Lower lobe of right lung (tissue), 2 donors: ENCODE measurements at regions not wholly inside any gene's neighbourhood (a gene's known extent, or its start where the extent isn't known, plus 50 kb on each side); places are given as distances from the start of the nearest gene placed in this dataset.

Experiments used
- ATAC-seq, 2 donors: fragments of 200-7000 bp; cut with Tn5 transposase; one replicate each; pipeline ENCODE4 v1.9.1; 2020 to 2022; ENCODE audit warnings: mild to moderate bottlenecking in 2 of 2, moderate library complexity in 2 of 2
- DNase-seq: peaks from one replicate; pipeline ENCODE4 v3.0.0-alpha.2; 2020
- H3K27ac ChIP-seq: fragments of 200-600 bp; one replicate; pipeline ENCODE4 v1.8.0; 2022
- H3K27me3 ChIP-seq: fragments of 200-600 bp; one replicate; pipeline ENCODE4 v1.8.0; 2022; ENCODE audit warnings: low read depth
- H3K36me3 ChIP-seq: fragments of 200-600 bp; one replicate; pipeline ENCODE4 v1.8.0; 2022; ENCODE audit warnings: mild to moderate bottlenecking
- H3K4me1 ChIP-seq: fragments of 200-600 bp; one replicate; pipeline ENCODE4 v1.8.0; 2022
- H3K4me3 ChIP-seq: fragments of 200-600 bp; one replicate; pipeline ENCODE4 v1.8.0; 2022; ENCODE audit warnings: mild to moderate bottlenecking
- H3K9me3 ChIP-seq: fragments of 200-600 bp; one replicate; pipeline ENCODE4 v1.8.0; 2022
- CTCF ChIP-seq: fragments of 200-600 bp; IDR thresholded peaks from one replicate; pipeline ENCODE4 v1.8.0; 2022; ENCODE audit warnings: antibody characterized with exemption, mild to moderate bottlenecking
- intact Hi-C: fragments of 100-400 bp; cut with DNase I; formaldehyde crosslinking; loops from one replicate; pipeline ENCODE4 v1.11.0; 2022
- donor health status: DM: no; HTN: yes; CAD: no; lungs with severe emphysema.

DNA sequence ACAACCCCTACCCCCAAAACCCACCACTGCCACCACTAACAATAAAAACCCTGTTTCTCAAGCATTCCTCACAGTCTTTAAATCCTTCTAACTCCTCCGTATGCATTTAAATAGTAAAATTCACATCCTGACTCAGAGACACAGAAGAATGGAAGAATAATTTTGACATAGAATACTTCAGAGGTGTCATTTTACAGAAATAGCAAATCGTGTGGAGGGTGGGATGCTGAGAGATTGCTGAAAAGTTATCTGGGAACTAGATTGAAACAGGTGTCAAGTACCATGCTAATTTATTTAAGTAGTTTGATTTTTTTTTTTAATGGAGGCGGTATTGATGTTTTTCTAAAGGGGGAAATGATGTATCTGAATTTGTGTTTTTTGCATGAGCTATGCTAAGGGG, 575.2 kb upstream of the TPK1 start:
- Histone ChIP-seq H3K4me3 (no peak overlapping the region), H3K27ac (no peak overlapping the region), H3K27me3 (no peaks in the 10 kb centered on the region), H3K36me3 (no peaks in the 10 kb centered on the region), H3K9me3 (no peaks in the 10 kb centered on the region), H3K4me1 (no peaks in the 10 kb centered on the region)
- DNase-seq (no peak), ATAC-seq (no peak)
- intact Hi-C loops = no loop called here
- TF ChIP-seq CTCF = no peak

DNA sequence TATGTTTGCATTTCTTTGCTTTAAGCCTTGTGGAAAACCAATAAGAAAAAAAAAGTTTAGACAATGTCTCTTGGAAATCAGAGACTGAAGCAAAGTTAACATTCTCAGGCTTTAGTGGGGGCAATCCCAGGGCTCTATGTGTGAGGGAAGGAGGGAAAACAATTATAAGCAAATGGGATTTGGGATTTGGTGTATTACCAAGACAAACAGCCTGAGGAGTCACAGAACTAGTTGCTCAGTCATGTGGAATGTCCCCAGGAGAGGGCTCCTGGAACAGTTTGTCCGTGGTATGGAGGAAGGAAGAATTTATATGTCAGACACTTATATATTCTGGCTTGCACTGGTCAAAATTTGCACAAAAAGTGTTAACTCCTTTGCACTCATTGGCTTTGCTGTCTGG, 562.9 kb upstream of the TPK1 start:
- H3K36me3 ChIP-seq = no peaks in the 10 kb centered on the region
- no peak for ATAC-seq

DNA sequence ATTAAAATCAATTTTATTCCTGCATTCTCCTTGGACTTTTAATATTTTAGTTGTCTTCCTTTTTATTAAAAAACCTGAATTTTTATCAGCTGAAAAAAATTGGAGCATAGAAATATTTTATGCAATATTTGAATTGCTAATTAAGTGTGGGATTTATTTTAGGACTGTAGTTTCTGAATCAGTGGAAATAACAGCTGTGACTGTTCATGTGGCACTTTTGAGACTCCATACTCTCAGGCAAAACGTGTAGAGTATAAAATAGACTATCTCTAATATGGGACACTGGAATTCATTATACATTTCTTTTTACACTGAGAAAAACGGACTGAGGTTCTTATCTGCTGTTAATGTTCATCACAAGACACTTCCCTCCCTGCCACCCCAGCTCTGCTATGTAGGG, 558.3 kb upstream of the TPK1 start:
- Histone ChIP-seq H3K27ac (no peak overlapping the region), H3K4me3 (no peak overlapping the region), H3K4me1 (no peaks in the 10 kb centered on the region), H3K9me3 (no peaks in the 10 kb centered on the region), H3K27me3 (no peaks in the 10 kb centered on the region), H3K36me3 (no peaks in the 10 kb centered on the region)
- no peak for ATAC-seq
- no peak for DNase-seq
- no peak for TF ChIP-seq CTCF
- intact Hi-C loops = no loop called here

More for the DNA sequence above, 562.9 kb upstream of the TPK1 start:
- H3K9me3 ChIP-seq = no peaks in the 10 kb centered on the region
- no peaks in the 10 kb centered on the region for H3K27me3 ChIP-seq
- H3K27ac ChIP-seq = no peak overlapping the region
- DNase-seq = no peak
- intact Hi-C loops = no loop called here
- H3K4me3 ChIP-seq = no peak overlapping the region
- no peaks in the 10 kb centered on the region for H3K4me1 ChIP-seq
- TF ChIP-seq CTCF = no peak

- Histone ChIP-seq H3K27me3 (no peaks in the 10 kb centered on the region), H3K27ac (no peak overlapping the region), H3K36me3 (no peaks in the 10 kb centered on the region), H3K4me1 (no peaks in the 10 kb centered on the region), H3K9me3 (no peaks in the 10 kb centered on the region), H3K4me3 (no peak overlapping the region)
- TF ChIP-seq CTCF = no peak
- ATAC-seq (no peak), DNase-seq (no peak)
- intact Hi-C loops = no loop called here
Observed at GRCh38 chr7:145382762-145383161, 546.9 kb upstream of the TPK1 start.

- ATAC-seq (no peak), DNase-seq (no peak)
- no peak for TF ChIP-seq CTCF
- Histone ChIP-seq H3K4me3 (no peak overlapping the region), H3K36me3 (no peaks in the 10 kb centered on the region), H3K27ac (no peak overlapping the region), H3K4me1 (no peaks in the 10 kb centered on the region), H3K9me3 (no peaks in the 10 kb centered on the region), H3K27me3 (no peaks in the 10 kb centered on the region)
- intact Hi-C loops = no loop called here
Observed at GRCh38 chr7:145378197-145378596, 542.3 kb upstream of the TPK1 start.

DNA sequence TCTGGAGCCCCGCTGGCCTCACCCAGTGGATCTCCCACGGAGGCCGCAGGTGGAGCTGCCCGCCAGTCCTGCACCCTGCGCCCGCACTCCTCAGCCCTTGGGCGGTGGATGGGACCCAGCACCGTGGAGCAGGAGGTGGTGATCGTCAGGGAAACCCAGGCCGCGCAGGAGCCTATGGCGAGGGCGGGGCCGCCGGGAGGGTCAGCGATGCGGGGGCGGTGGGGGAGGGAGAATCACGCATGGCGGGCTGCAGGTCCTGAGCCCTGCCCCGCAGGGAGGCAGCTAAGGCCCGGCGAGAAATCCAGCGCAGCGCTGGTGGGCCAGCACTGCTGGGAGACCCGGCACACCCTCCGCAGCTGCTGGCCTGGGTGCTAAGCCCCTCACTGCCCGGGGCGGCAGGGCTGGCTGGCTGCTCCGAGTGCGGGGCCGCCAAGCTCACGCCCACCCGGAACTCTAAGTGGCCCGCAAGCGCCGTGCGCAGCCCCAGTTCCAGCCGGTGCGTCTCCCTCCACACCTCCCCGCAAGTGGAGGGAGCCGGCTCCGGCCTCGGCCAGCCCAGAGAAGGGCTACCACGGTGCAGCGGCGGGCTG, 524.8 kb upstream of the TPK1 start:
- intact Hi-C loops = no loop called here
- peaks cover 4% of the 10 kb centered on the region for H3K9me3 ChIP-seq
- H3K4me1 ChIP-seq = no peaks in the 10 kb centered on the region
- ATAC-seq (peak in 1 of 2 donors; percentile 39), DNase-seq (no peak)
- no peak overlapping the region for H3K4me3 ChIP-seq
- H3K27ac ChIP-seq = no peak overlapping the region
- H3K27me3 ChIP-seq = no peaks in the 10 kb centered on the region
- no peak for TF ChIP-seq CTCF
- no peaks in the 10 kb centered on the region for H3K36me3 ChIP-seq
